DOHH2 (cell line): ENCODE measurements at regions not wholly inside any gene's neighbourhood (a gene's known extent, or its start where the extent isn't known, plus 50 kb on each side); places are given as distances from the start of the nearest gene placed in this dataset.

Experiments used
- H3F3A ChIP-seq: fragments of 200-600 bp; sonication (generic), shearing (Covaris generic); 2 replicates; pipeline ENCODE4 v1.6.0; 2016; ENCODE audit warnings: antibody characterized with exemption, mild to moderate bottlenecking; ENCODE audit not compliant: control insufficient read depth, insufficient read depth
- H3K27ac ChIP-seq: fragments of 200-600 bp; sonication (generic); 2 replicates; pipeline ENCODE4 v1.5.1; 2014; ENCODE audit warnings: low read depth, mild to moderate bottlenecking, low read length, moderate library complexity
- H3K27me3 ChIP-seq: fragments of 200-600 bp; sonication (generic); 2 replicates; pipeline ENCODE4 v1.6.1; 2014; ENCODE audit warnings: mild to moderate bottlenecking, low read length, mixed read lengths; ENCODE audit not compliant: control insufficient read depth
- H3K36me3 ChIP-seq: fragments of 200-600 bp; sonication (generic); 2 replicates; pipeline ENCODE4 v1.6.1; 2014; ENCODE audit warnings: mild to moderate bottlenecking, low read length, moderate library complexity, mixed read lengths; ENCODE audit not compliant: control insufficient read depth
- H3K4me1 ChIP-seq: fragments of 200-600 bp; sonication (generic); 2 replicates; pipeline ENCODE4 v1.6.1; 2014; ENCODE audit warnings: mild to moderate bottlenecking, low read length, mixed read lengths; ENCODE audit not compliant: control insufficient read depth
- H3K4me2 ChIP-seq: fragments of 200-600 bp; sonication (generic); 2 replicates; pipeline ENCODE4 v1.6.0; 2014; ENCODE audit warnings: mild to moderate bottlenecking, low read length, moderate library complexity
- H3K4me3 ChIP-seq: fragments of 200-600 bp; sonication (generic); 2 replicates; pipeline ENCODE4 v1.5.1; 2014; ENCODE audit warnings: mild to moderate bottlenecking, low read length, mixed read lengths
- H3K79me2 ChIP-seq: fragments of 200-600 bp; sonication (generic); 2 replicates; pipeline ENCODE4 v1.6.1; 2014; ENCODE audit warnings: mild to moderate bottlenecking, low read length, mixed read lengths; ENCODE audit not compliant: control insufficient read depth
- H3K9me2 ChIP-seq: fragments of 200-600 bp; sonication (generic); replicated peaks from 2 replicates; pipeline ENCODE4 v1.6.1; 2014; ENCODE audit warnings: mild to moderate bottlenecking, low read length, mixed read lengths; ENCODE audit not compliant: control insufficient read depth
- H3K9me3 ChIP-seq: fragments of 200-600 bp; sonication (generic); 2 replicates; pipeline ENCODE4 v1.6.1; 2014; ENCODE audit warnings: antibody characterized with exemption, low read length, mixed read lengths; ENCODE audit not compliant: control insufficient read depth, insufficient read depth
- H4K20me1 ChIP-seq: fragments of 200-600 bp; sonication (generic); 2 replicates; pipeline ENCODE4 v1.6.0; 2014; ENCODE audit warnings: low read depth, mild to moderate bottlenecking, antibody characterized with exemption, low read length, moderate library complexity; ENCODE audit not compliant: control insufficient read depth, insufficient read depth
- EZH2phosphoT487 ChIP-seq: fragments of 200-600 bp; sonication (generic); IDR thresholded peaks from 2 replicates; pipeline ENCODE4 v1.6.1; 2017; ENCODE audit warnings: borderline replicate concordance, mild to moderate bottlenecking, antibody characterized with exemption, low read length, moderate library complexity, mixed read lengths
- TF ChIP-seq, protein P1 (sequence below): fragments of 200-600 bp; sonication (generic); IDR thresholded peaks from one replicate; pipeline ENCODE4 v1.5.1; 2014; ENCODE audit warnings: antibody characterized with exemption, mild to moderate bottlenecking, low read depth, low read length; ENCODE audit not compliant: poor library complexity, severe bottlenecking

DNA sequence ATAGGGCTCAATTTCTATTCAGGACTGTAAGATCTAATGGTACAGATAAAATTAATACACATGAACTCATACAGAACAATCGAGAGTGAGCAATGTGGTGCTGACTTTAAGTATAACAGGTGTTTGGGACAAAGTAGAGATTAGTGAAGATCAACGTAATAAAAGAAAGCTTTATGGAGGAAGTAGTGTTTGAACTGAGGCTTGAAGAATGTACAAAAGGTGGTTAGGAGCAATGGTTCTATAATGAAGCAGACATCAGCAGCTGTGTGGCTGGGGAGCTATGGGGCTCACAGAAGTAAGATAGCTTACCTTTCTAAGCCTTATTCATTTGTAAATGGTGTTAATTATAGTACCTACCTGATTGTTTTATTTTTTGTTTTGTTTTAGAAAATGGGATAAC is 275.4 kb upstream of the RGMB start:
- H3K27ac ChIP-seq, result no peak overlapping the region
- TF ChIP-seq EZH2phosphoT487, result no peak
- TF ChIP-seq, protein P1, sequence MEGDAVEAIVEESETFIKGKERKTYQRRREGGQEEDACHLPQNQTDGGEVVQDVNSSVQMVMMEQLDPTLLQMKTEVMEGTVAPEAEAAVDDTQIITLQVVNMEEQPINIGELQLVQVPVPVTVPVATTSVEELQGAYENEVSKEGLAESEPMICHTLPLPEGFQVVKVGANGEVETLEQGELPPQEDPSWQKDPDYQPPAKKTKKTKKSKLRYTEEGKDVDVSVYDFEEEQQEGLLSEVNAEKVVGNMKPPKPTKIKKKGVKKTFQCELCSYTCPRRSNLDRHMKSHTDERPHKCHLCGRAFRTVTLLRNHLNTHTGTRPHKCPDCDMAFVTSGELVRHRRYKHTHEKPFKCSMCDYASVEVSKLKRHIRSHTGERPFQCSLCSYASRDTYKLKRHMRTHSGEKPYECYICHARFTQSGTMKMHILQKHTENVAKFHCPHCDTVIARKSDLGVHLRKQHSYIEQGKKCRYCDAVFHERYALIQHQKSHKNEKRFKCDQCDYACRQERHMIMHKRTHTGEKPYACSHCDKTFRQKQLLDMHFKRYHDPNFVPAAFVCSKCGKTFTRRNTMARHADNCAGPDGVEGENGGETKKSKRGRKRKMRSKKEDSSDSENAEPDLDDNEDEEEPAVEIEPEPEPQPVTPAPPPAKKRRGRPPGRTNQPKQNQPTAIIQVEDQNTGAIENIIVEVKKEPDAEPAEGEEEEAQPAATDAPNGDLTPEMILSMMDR, result no peak
- no peaks in the 10 kb centered on the region for H3K9me2 ChIP-seq
- H3K4me3 ChIP-seq, result no peak overlapping the region
- no peaks in the 10 kb centered on the region for H3K79me2 ChIP-seq
- no peaks in the 10 kb centered on the region for H3K36me3 ChIP-seq
- no peaks in the 10 kb centered on the region for H3K9me3 ChIP-seq
- no peaks in the 10 kb centered on the region for H3K27me3 ChIP-seq
- no peaks in the 10 kb centered on the region for H3F3A ChIP-seq
- H3K4me1 ChIP-seq, result no peaks in the 10 kb centered on the region
- H4K20me1 ChIP-seq, result no peaks in the 10 kb centered on the region
- H3K4me2 ChIP-seq, result no peak overlapping the region

GRCh38 chr5:98499892-98500291 is 273.6 kb upstream of the RGMB start:
- no peaks in the 10 kb centered on the region for H4K20me1 ChIP-seq
- no peaks in the 10 kb centered on the region for H3K9me3 ChIP-seq
- no peaks in the 10 kb centered on the region for H3K4me1 ChIP-seq
- H3K27me3 ChIP-seq, result no peaks in the 10 kb centered on the region
- H3K4me2 ChIP-seq, result no peak overlapping the region
- H3K9me2 ChIP-seq, result no peaks in the 10 kb centered on the region
- TF ChIP-seq, protein P1, result no peak
- TF ChIP-seq EZH2phosphoT487, result no peak
- no peak overlapping the region for H3K27ac ChIP-seq
- no peaks in the 10 kb centered on the region for H3F3A ChIP-seq
- no peaks in the 10 kb centered on the region for H3K79me2 ChIP-seq
- H3K4me3 ChIP-seq, result no peak overlapping the region
- H3K36me3 ChIP-seq, result no peaks in the 10 kb centered on the region

GRCh38 chr5:98500811-98501210 is 272.7 kb upstream of the RGMB start:
- TF ChIP-seq, protein P1, result no peak
- TF ChIP-seq EZH2phosphoT487, result no peak
- no peaks in the 10 kb centered on the region for H3K4me1 ChIP-seq
- H3K4me3 ChIP-seq, result no peak overlapping the region
- H3K9me2 ChIP-seq, result no peaks in the 10 kb centered on the region
- H3K79me2 ChIP-seq, result no peaks in the 10 kb centered on the region
- no peaks in the 10 kb centered on the region for H3K9me3 ChIP-seq
- H3K27ac ChIP-seq, result no peak overlapping the region
- H3K36me3 ChIP-seq, result no peaks in the 10 kb centered on the region
- H3F3A ChIP-seq, result no peaks in the 10 kb centered on the region
- H3K27me3 ChIP-seq, result no peaks in the 10 kb centered on the region
- H4K20me1 ChIP-seq, result no peaks in the 10 kb centered on the region
- H3K4me2 ChIP-seq, result no peak overlapping the region

DNA sequence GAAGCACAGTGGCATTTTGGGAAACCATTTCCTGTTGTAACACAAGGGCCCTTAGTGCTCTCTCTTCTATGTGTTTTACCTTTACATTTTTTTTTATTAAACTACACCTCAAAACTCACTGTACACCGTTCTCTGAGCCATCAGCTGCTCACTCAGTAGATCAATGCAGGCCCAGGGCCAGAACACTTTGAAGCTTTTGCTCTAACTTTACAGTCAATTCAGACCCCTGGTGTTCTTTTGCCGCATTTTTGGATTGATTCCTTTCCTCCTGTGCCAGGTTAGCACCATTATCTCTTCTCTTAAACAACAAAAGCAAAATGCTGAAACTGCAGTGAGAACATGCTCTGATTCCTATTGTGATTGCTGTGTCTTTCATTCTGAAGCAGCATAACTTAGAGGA is 269.8 kb upstream of the RGMB start:
- H3K27me3 ChIP-seq, result no peaks in the 10 kb centered on the region
- H3K9me3 ChIP-seq, result no peaks in the 10 kb centered on the region
- no peaks in the 10 kb centered on the region for H3K36me3 ChIP-seq
- no peak overlapping the region for H3K4me2 ChIP-seq
- TF ChIP-seq, protein P1, result no peak
- TF ChIP-seq EZH2phosphoT487, result no peak
- no peaks in the 10 kb centered on the region for H3F3A ChIP-seq
- H3K9me2 ChIP-seq, result no peaks in the 10 kb centered on the region
- H3K27ac ChIP-seq, result no peak overlapping the region
- H3K4me1 ChIP-seq, result no peaks in the 10 kb centered on the region
- H3K4me3 ChIP-seq, result no peak overlapping the region
- no peaks in the 10 kb centered on the region for H3K79me2 ChIP-seq
- H4K20me1 ChIP-seq, result no peaks in the 10 kb centered on the region
